ENCODE measurements at regions not wholly inside any gene's neighbourhood (a gene's known extent, or its start where the extent isn't known, plus 50 kb on each side); places are given as distances from the start of the nearest gene placed in this dataset.
"Not testable (repeated sequence)": the region's sequence is repeated elsewhere in the genome, so short reads cannot be mapped to it uniquely, and the experiment has no call there.

- DNase-seq (ENCODE audit: low read depth, low spot score) = no peak
- Histone ChIP-seq H3K27ac (ENCODE audit: low read length) (no peak overlapping the region), H3K4me3 (ENCODE audit: low read length) (no peak overlapping the region), H3K36me3 (ENCODE audit: control insufficient read depth, insufficient read depth, low read length) (no peaks in the 10 kb centered on the region), H3K27me3 (ENCODE audit: control insufficient read depth, insufficient read depth, low read length) (no peaks in the 10 kb centered on the region), H3K9me3 (ENCODE audit: control insufficient read depth, insufficient read depth, low read length) (no peaks in the 10 kb centered on the region), H3K4me1 (ENCODE audit: control insufficient read depth, insufficient read depth, low read length) (no peaks in the 10 kb centered on the region)
- no CpG with 5 or more reads among the region's 2 CpGs for WGBS (ENCODE audit: insufficient coverage, insufficient read length)
Observed at GRCh38 chr17:71793518-71793917, 327.3 kb upstream of the SOX9 start.

- DNase-seq (ENCODE audit: low read depth, low spot score) = no peak
- H3K9me3 ChIP-seq (ENCODE audit: control insufficient read depth, insufficient read depth, low read length) = no peaks in the 10 kb centered on the region
- WGBS (ENCODE audit: insufficient coverage, insufficient read length) = no CpG with 5 or more reads among the region's 2 CpGs
- H3K27ac ChIP-seq (ENCODE audit: low read length) = no peak overlapping the region
- H3K27me3 ChIP-seq (ENCODE audit: control insufficient read depth, insufficient read depth, low read length) = no peaks in the 10 kb centered on the region
- no peak overlapping the region for H3K4me3 ChIP-seq (ENCODE audit: low read length)
- no peaks in the 10 kb centered on the region for H3K36me3 ChIP-seq (ENCODE audit: control insufficient read depth, insufficient read depth, low read length)
- no peaks in the 10 kb centered on the region for H3K4me1 ChIP-seq (ENCODE audit: control insufficient read depth, insufficient read depth, low read length)
Observed at GRCh38 chr17:71798701-71799100, 322.1 kb upstream of the SOX9 start.

DNA sequence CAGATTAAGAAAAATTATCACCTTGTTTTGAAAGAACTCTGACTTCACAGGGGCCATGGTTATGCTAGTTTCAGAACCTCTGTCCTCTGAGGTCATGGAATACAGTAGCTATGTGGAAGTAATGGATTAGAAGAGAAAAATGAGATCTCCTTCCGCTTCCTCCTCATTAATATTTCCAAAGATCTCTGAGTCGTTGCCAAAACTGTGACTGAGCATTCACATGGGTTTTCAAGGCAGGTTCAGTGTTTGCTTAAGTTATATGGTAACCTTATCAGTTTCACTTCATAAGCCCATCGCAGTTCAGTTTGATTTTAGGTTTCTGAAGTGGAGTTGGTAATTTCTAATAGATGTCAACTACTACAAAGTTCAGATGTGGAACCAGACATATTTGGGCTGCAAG, 321.2 kb upstream of the SOX9 start:
- Histone ChIP-seq H3K36me3 (ENCODE audit: control insufficient read depth, insufficient read depth, low read length) (no peaks in the 10 kb centered on the region), H3K4me1 (ENCODE audit: control insufficient read depth, insufficient read depth, low read length) (no peaks in the 10 kb centered on the region), H3K27me3 (ENCODE audit: control insufficient read depth, insufficient read depth, low read length) (no peaks in the 10 kb centered on the region), H3K27ac (ENCODE audit: low read length) (no peak overlapping the region), H3K9me3 (ENCODE audit: control insufficient read depth, insufficient read depth, low read length) (no peaks in the 10 kb centered on the region), H3K4me3 (ENCODE audit: low read length) (no peak overlapping the region)
- no peak for DNase-seq (ENCODE audit: low read depth, low spot score)
- WGBS (ENCODE audit: insufficient coverage, insufficient read length) = no CpG with 5 or more reads among the region's 3 CpGs

DNA sequence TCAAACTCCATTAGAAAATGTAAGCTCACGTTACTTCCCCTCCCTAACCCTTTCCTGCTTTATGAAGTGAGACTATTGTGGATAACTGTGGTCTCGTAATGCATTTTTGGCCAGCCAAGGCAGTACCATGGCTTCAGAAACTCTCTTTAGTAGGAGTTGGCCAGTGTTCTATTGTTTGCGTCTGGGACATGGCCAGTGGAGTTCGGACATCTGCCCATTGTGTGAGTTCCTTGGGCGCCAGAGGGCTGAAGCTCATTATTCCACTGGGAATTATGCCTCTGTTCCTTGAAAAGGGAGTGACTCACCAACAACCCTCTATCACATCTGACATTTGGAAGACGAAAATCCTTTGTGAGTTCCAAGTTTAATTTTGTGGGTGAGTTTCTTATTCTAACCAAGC, 319.5 kb upstream of the SOX9 start:
- no peaks in the 10 kb centered on the region for H3K36me3 ChIP-seq (ENCODE audit: control insufficient read depth, insufficient read depth, low read length)
- H3K9me3 ChIP-seq (ENCODE audit: control insufficient read depth, insufficient read depth, low read length) = no peaks in the 10 kb centered on the region
- H3K27me3 ChIP-seq (ENCODE audit: control insufficient read depth, insufficient read depth, low read length) = no peaks in the 10 kb centered on the region
- H3K4me3 ChIP-seq (ENCODE audit: low read length) = no peak overlapping the region
- WGBS (ENCODE audit: insufficient coverage, insufficient read length) = no CpG with 5 or more reads among the region's 6 CpGs
- no peak for DNase-seq (ENCODE audit: low read depth, low spot score)
- H3K4me1 ChIP-seq (ENCODE audit: control insufficient read depth, insufficient read depth, low read length) = no peaks in the 10 kb centered on the region
- no peak overlapping the region for H3K27ac ChIP-seq (ENCODE audit: low read length)

- no peaks in the 10 kb centered on the region for H3K27me3 ChIP-seq (ENCODE audit: control insufficient read depth, insufficient read depth, low read length)
- H3K4me3 ChIP-seq (ENCODE audit: low read length) = no peak overlapping the region
- no peaks in the 10 kb centered on the region for H3K36me3 ChIP-seq (ENCODE audit: control insufficient read depth, insufficient read depth, low read length)
- WGBS (ENCODE audit: insufficient coverage, insufficient read length) = no CpG with 5 or more reads among the region's 3 CpGs
- H3K27ac ChIP-seq (ENCODE audit: low read length) = no peak overlapping the region
- DNase-seq (ENCODE audit: low read depth, low spot score) = no peak
- H3K9me3 ChIP-seq (ENCODE audit: control insufficient read depth, insufficient read depth, low read length) = no peaks in the 10 kb centered on the region
- H3K4me1 ChIP-seq (ENCODE audit: control insufficient read depth, insufficient read depth, low read length) = no peaks in the 10 kb centered on the region
Observed at GRCh38 chr17:71802663-71803062, 318.2 kb upstream of the SOX9 start.

GRCh38 chr17:71803656-71804284, 317.1 kb upstream of the SOX9 start:
- DNase-seq (ENCODE audit: low read depth, low spot score) = no peak
- Histone ChIP-seq H3K9me3 (ENCODE audit: control insufficient read depth, insufficient read depth, low read length) (no peaks in the 10 kb centered on the region), H3K4me1 (ENCODE audit: control insufficient read depth, insufficient read depth, low read length) (no peaks in the 10 kb centered on the region), H3K36me3 (ENCODE audit: control insufficient read depth, insufficient read depth, low read length) (no peaks in the 10 kb centered on the region), H3K27me3 (ENCODE audit: control insufficient read depth, insufficient read depth, low read length) (no peaks in the 10 kb centered on the region), H3K27ac (ENCODE audit: low read length) (no peak overlapping the region), H3K4me3 (ENCODE audit: low read length) (no peak overlapping the region)
- WGBS (ENCODE audit: insufficient coverage, insufficient read length) = no CpG with 5 or more reads among the region's 1 CpG

- H3K36me3 ChIP-seq (ENCODE audit: control insufficient read depth, insufficient read depth, low read length) = no peaks in the 10 kb centered on the region
- H3K27ac ChIP-seq (ENCODE audit: low read length) = no peak overlapping the region
Observed at GRCh38 chr17:71809537-71809936, 311.3 kb upstream of the SOX9 start.

DNA sequence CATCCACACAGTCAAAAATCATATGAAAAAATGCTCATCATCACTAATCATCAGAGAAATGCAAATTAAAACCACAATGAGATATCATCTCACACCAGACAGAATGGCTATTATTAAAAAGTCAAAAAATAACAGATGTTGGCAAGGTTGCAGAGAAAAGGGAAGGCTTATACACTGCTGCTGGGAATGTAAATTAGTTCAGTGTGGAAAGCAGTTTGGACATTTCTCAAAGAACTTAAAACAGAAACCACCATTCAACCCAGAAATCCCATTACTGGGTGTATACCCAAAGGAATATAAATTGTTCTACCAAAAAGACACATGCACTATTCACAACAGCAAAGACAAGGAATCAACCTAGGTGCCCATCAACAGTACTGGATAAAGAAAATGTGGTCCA, 307.0 kb upstream of the SOX9 start:
- not testable (repeated sequence) for H3K4me1 ChIP-seq (ENCODE audit: control insufficient read depth, insufficient read depth, low read length); H3K36me3 ChIP-seq (ENCODE audit: control insufficient read depth, insufficient read depth, low read length); H3K4me3 ChIP-seq (ENCODE audit: low read length); H3K9me3 ChIP-seq (ENCODE audit: control insufficient read depth, insufficient read depth, low read length); DNase-seq (ENCODE audit: low read depth, low spot score); H3K27me3 ChIP-seq (ENCODE audit: control insufficient read depth, insufficient read depth, low read length); H3K27ac ChIP-seq (ENCODE audit: low read length)

More at GRCh38 chr17:71809537-71809936, 311.3 kb upstream of the SOX9 start:
- no peaks in the 10 kb centered on the region for H3K9me3 ChIP-seq (ENCODE audit: control insufficient read depth, insufficient read depth, low read length)
- H3K27me3 ChIP-seq (ENCODE audit: control insufficient read depth, insufficient read depth, low read length) = no peaks in the 10 kb centered on the region
- no peak for DNase-seq (ENCODE audit: low read depth, low spot score)
- H3K4me3 ChIP-seq (ENCODE audit: low read length) = no peak overlapping the region
- H3K4me1 ChIP-seq (ENCODE audit: control insufficient read depth, insufficient read depth, low read length) = no peaks in the 10 kb centered on the region

- WGBS (ENCODE audit: insufficient coverage, insufficient read length) = no CpG with 5 or more reads among the region's 4 CpGs
- no peak for DNase-seq (ENCODE audit: low read depth, low spot score)
Observed at GRCh38 chr17:71821511-71821910, 299.3 kb upstream of the SOX9 start.

GRCh38 chr17:71824671-71825070, 296.1 kb upstream of the SOX9 start:
- Histone ChIP-seq H3K9me3 (ENCODE audit: control insufficient read depth, insufficient read depth, low read length) (no peaks in the 10 kb centered on the region), H3K36me3 (ENCODE audit: control insufficient read depth, insufficient read depth, low read length) (no peaks in the 10 kb centered on the region), H3K27me3 (ENCODE audit: control insufficient read depth, insufficient read depth, low read length) (no peaks in the 10 kb centered on the region), H3K4me3 (ENCODE audit: low read length) (no peak overlapping the region), H3K4me1 (ENCODE audit: control insufficient read depth, insufficient read depth, low read length) (peaks cover 1% of the 10 kb centered on the region; the same call in 1 of the 2 replicates), H3K27ac (ENCODE audit: low read length) (no peak overlapping the region)
- no CpG with 5 or more reads among the region's 4 CpGs for WGBS (ENCODE audit: insufficient coverage, insufficient read length)
- no peak for DNase-seq (ENCODE audit: low read depth, low spot score)

More at GRCh38 chr17:71821511-71821910, 299.3 kb upstream of the SOX9 start:
- Histone ChIP-seq H3K36me3 (ENCODE audit: control insufficient read depth, insufficient read depth, low read length) (no peaks in the 10 kb centered on the region), H3K27me3 (ENCODE audit: control insufficient read depth, insufficient read depth, low read length) (no peaks in the 10 kb centered on the region), H3K4me3 (ENCODE audit: low read length) (no peak overlapping the region), H3K27ac (ENCODE audit: low read length) (no peak overlapping the region), H3K9me3 (ENCODE audit: control insufficient read depth, insufficient read depth, low read length) (no peaks in the 10 kb centered on the region), H3K4me1 (ENCODE audit: control insufficient read depth, insufficient read depth, low read length) (no peaks in the 10 kb centered on the region)

- no peaks in the 10 kb centered on the region for H3K27me3 ChIP-seq (ENCODE audit: control insufficient read depth, insufficient read depth, low read length)
- no peak for DNase-seq (ENCODE audit: low read depth, low spot score)
- WGBS (ENCODE audit: insufficient coverage, insufficient read length) = no CpG with 5 or more reads among the region's 4 CpGs
- no peaks in the 10 kb centered on the region for H3K9me3 ChIP-seq (ENCODE audit: control insufficient read depth, insufficient read depth, low read length)
- H3K4me3 ChIP-seq (ENCODE audit: low read length) = no peak overlapping the region
- peaks cover 3% of the 10 kb centered on the region; the same call in 1 of the 2 replicates for H3K4me1 ChIP-seq (ENCODE audit: control insufficient read depth, insufficient read depth, low read length)
- no peak overlapping the region for H3K27ac ChIP-seq (ENCODE audit: low read length)
- H3K36me3 ChIP-seq (ENCODE audit: control insufficient read depth, insufficient read depth, low read length) = no peaks in the 10 kb centered on the region
Observed at GRCh38 chr17:71825687-71826086, 295.1 kb upstream of the SOX9 start.

Data from iPS DF 6.9 (cell line).